Progenitor cell of endocrine pancreas (in vitro differentiated cells): ENCODE measurements at regions not wholly inside any gene's neighbourhood (a gene's known extent, or its start where the extent isn't known, plus 50 kb on each side); places are given as distances from the start of the nearest gene placed in this dataset.

ENCODE experiments used
- DNase-seq: peaks from one replicate; pipeline ENCODE4 v3.0.0; 2021; ENCODE audit warnings: low spot score; ENCODE audit not compliant: unreplicated experiment
- H3K27ac Mint-ChIP-seq: 2 replicates; pipeline ENCODE4 v1.8.0; 2021; ENCODE audit warnings: mild to moderate bottlenecking, moderate library complexity, mixed read lengths
- H3K27me3 Mint-ChIP-seq: 2 replicates; pipeline ENCODE4 v1.8.0; 2021; ENCODE audit warnings: mixed read lengths
- H3K36me3 Mint-ChIP-seq: 2 replicates; pipeline ENCODE4 v1.8.0; 2022; ENCODE audit warnings: mixed read lengths; ENCODE audit not compliant: insufficient read depth
- H3K4me1 Mint-ChIP-seq: 2 replicates; pipeline ENCODE4 v1.8.0; 2021; ENCODE audit warnings: low read depth, mixed read lengths
- H3K4me3 Mint-ChIP-seq: 2 replicates; pipeline ENCODE4 v1.8.0; 2021; ENCODE audit warnings: low read depth, mild to moderate bottlenecking, moderate library complexity, mixed read lengths
- H3K9me3 Mint-ChIP-seq: 2 replicates; pipeline ENCODE4 v1.8.0; 2021; ENCODE audit warnings: low read depth, mixed read lengths
- TF ChIP-seq, protein P1 (sequence below): fragments of 200-600 bp; sonication (generic); IDR thresholded peaks from one replicate; pipeline ENCODE4 v1.5.0; 2021; ENCODE audit warnings: antibody characterized with exemption, mild to moderate bottlenecking; ENCODE audit not compliant: unreplicated experiment

DNA sequence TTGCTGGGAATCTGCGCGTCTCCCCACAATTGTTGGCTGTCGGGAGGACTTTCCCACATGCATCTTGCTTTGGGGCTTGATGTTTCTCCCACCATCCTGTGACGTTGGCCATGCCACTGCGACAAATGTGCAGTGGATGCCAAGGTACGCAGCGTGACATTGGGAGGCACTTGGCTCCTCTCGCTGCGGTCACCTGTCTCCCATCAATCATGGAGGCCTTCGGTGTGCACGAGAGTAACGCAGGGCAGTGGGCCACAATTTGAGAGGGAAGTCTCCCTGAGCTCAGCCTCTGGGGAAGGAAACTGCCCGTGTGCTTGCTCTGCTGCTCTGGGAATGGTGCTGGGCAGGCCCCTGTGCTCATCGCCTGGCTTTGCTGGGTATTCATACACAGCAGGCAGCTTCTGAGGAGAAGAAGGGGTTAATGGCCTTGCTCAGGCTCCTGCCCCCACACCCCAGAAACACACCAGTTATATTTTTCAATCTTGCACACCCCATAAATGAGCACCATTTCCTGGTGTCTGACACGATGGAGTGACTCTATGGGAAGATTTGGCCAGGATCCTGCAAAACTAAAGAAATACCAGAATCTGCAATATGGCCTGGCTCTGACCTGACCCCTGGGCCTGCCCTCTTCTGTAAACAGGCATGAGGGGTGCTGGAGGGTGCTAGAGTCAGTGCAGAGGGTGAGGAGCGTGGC, 153.5 kb downstream of the ADAMTS15 start:
- H3K27me3 Mint-ChIP-seq: peaks cover 3% of the 10 kb centered on the region
- H3K4me3 Mint-ChIP-seq: no peak overlapping the region
- H3K27ac Mint-ChIP-seq: no peak overlapping the region
- H3K4me1 Mint-ChIP-seq: peaks cover 9% of the 10 kb centered on the region
- no peak for DNase-seq
- TF ChIP-seq, protein P1, sequence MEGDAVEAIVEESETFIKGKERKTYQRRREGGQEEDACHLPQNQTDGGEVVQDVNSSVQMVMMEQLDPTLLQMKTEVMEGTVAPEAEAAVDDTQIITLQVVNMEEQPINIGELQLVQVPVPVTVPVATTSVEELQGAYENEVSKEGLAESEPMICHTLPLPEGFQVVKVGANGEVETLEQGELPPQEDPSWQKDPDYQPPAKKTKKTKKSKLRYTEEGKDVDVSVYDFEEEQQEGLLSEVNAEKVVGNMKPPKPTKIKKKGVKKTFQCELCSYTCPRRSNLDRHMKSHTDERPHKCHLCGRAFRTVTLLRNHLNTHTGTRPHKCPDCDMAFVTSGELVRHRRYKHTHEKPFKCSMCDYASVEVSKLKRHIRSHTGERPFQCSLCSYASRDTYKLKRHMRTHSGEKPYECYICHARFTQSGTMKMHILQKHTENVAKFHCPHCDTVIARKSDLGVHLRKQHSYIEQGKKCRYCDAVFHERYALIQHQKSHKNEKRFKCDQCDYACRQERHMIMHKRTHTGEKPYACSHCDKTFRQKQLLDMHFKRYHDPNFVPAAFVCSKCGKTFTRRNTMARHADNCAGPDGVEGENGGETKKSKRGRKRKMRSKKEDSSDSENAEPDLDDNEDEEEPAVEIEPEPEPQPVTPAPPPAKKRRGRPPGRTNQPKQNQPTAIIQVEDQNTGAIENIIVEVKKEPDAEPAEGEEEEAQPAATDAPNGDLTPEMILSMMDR: no peak
- H3K9me3 Mint-ChIP-seq: peaks cover 4% of the 10 kb centered on the region
- H3K36me3 Mint-ChIP-seq: no peaks in the 10 kb centered on the region

DNA sequence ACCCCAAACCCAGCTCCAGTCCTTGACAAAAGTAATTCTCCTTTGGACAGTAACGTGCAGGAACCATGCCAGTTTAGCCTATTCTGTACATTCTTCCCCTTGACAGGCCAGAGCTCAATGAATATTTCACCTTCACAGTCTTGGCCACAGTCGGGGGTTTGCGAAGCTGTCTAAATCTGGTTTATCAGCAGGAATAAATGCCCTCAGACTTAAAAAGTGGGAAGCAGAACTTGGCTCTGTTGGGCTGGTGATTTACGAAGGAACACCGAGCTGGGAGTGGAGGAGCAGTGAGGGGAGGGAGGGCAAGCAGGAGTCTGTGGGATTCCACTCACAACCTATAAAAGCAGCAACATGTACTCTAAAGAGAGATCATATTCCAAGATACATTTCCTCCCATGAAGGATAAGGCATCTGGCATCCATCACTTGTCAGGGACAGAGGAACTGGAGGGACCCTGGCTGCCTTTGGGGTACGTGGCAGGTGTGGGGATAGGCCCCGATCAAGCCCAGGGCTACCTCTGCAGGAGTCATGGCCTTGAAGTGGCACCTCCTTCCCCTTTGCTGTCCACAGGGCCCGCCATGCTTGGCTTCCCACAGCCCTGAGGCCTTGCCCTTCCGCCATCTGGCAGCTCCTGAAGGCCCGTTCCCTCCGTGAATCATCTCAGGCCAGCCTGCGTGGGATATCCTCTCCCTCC, 154.3 kb downstream of the ADAMTS15 start:
- Mint-ChIP-seq H3K27ac (no peak overlapping the region), H3K4me1 (peaks cover 9% of the 10 kb centered on the region), H3K36me3 (no peaks in the 10 kb centered on the region), H3K27me3 (peaks cover 3% of the 10 kb centered on the region), H3K4me3 (no peak overlapping the region), H3K9me3 (peaks cover 4% of the 10 kb centered on the region)
- no peak for DNase-seq
- TF ChIP-seq, protein P1: no peak

DNA sequence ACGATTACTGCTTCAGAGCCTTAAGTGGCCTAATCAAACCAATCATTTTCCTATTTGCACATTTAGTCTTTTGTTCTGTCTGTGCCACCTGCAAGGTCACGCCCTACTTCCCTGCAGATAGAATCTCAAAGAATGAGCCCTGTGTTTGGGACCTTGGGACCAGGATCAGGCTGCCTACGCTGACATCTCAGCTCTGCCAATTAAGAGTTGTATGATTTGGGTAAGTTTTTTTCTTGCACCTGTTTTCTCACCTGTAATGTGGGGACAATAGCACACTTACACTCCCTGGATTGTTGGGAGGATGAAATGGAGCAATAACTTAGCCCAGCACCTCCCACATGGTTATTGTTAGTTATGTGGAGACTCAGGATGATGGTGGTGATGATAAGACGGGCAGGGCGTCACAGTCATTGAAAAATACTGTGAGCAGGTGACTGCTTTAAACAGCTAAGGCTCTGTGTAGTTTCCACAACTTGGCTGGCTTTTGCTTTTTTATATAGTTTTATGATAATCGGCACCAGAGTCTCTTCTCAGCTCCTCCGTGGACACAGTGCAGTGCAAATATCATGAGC, 155.0 kb downstream of the ADAMTS15 start:
- TF ChIP-seq, protein P1: no peak
- no peak for DNase-seq
- peaks cover 9% of the 10 kb centered on the region for H3K4me1 Mint-ChIP-seq
- H3K4me3 Mint-ChIP-seq: no peak overlapping the region
- H3K36me3 Mint-ChIP-seq: no peaks in the 10 kb centered on the region
- no peak overlapping the region for H3K27ac Mint-ChIP-seq
- H3K27me3 Mint-ChIP-seq: peaks cover 8% of the 10 kb centered on the region
- H3K9me3 Mint-ChIP-seq: peaks cover 4% of the 10 kb centered on the region

DNA sequence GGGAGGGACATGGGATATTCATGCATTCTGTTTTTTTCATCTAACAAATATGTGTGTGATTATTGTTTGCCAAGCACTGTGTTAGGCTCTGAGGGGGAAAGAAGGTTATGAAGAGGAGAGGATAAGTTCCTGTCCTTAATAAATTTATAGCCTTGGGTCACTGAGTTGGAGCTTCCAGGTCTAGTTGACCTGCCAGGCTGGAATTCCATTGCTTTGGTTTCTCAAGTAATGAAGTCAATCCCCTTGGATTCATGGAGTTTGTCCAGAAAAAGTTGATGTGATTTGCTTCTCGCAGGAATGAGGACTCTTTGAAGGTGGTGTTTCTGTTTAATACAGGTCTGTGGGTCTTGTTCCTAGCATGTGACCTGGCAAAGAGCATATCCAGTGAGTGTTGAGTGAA, 156.2 kb downstream of the ADAMTS15 start:
- no peak for DNase-seq
- H3K36me3 Mint-ChIP-seq: no peaks in the 10 kb centered on the region
- TF ChIP-seq, protein P1: no peak

DNA sequence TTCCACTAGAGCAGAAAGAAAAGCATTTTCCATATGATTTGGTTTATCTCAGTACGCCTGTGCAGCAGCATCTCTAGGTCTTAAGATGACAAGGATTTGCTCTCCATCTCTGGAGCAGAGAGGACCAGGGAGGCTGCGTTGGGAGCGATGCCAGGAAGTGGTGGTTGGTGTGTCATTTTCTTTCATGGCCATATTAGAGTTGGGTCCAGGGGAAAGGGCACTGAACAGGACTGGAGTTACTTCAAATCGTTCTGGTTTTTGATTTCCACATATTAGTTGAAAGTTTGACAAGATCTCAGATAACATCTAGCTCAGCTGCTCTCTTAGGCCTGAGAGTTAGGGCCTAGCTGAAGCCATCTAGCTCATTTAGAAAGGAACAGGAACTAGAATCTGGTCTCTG, 157.7 kb downstream of the ADAMTS15 start:
- Mint-ChIP-seq H3K27me3 (peaks cover 5% of the 10 kb centered on the region), H3K9me3 (peaks cover 1% of the 10 kb centered on the region), H3K27ac (no peak overlapping the region), H3K4me1 (peaks cover 5% of the 10 kb centered on the region), H3K4me3 (no peak overlapping the region), H3K36me3 (no peaks in the 10 kb centered on the region)
- TF ChIP-seq, protein P1: no peak
- DNase-seq: no peak

More for the DNA sequence above, 156.2 kb downstream of the ADAMTS15 start:
- Mint-ChIP-seq H3K27ac (no peak overlapping the region), H3K4me1 (peaks cover 9% of the 10 kb centered on the region), H3K27me3 (peaks cover 6% of the 10 kb centered on the region), H3K4me3 (no peak overlapping the region), H3K9me3 (peaks cover 4% of the 10 kb centered on the region)
